ENCODE measurements at regions not wholly inside any gene's neighbourhood (a gene's known extent, or its start where the extent isn't known, plus 50 kb on each side); places are given as distances from the start of the nearest gene placed in this dataset.

GRCh38 chr14:96931751-96932150, 134.6 kb downstream of the VRK1 start:
- no peak for DNase-seq

DNA sequence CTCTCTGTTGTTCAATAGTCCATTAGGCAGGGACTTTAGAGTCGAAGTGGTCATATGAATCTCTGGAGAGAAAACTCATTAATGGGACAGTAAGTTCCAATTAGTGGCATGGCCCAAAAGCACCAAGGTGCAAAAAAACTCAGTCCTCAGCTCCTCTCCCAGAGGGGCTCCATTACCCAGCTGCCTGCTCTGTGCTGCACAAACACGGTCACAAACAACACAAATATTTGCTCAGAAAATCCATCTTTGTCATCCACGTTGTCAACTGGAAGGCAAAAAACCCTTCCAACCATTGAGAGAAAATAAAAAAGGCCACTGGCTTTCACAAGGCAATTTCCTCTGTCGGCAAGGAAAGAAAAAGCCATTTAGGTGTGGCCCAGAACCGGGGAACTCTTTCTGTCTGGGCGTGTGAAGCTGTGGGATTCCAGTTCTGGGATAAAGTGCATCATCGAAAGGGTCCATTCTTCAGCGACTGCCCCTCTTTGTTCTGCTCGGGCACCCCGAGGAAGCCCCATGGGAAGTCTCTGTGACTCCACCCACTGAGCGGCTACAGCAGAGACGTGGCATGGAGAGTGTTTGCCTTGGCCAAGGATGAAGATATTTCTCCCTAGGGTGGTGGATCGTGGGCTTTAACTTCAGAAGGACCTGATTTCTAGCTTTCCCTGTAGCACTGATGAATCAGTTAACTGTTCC, 137.6 kb downstream of the VRK1 start:
- DNase-seq = no peak

DNA sequence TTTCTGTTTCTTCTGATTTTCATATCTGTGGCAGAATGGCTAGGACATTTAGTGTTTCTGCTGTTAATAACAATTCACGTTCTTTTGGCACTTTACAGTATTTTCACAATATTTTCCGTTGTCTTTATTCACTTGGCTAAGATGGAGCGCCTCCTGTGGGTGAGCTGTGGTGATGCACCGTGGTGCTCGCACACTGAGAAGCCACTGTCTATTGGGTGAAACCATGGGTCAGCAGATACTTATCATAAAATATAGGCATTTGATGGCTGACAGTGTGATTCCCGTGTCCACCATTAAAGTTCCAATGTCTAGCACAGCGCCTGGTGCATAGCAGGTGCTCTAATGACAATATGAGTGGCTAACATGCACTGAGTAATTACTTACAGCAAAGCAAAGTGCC, 141.8 kb downstream of the VRK1 start:
- no peak for DNase-seq

GRCh38 chr14:96940009-96940408, 142.8 kb downstream of the VRK1 start:
- DNase-seq = no peak

DNA sequence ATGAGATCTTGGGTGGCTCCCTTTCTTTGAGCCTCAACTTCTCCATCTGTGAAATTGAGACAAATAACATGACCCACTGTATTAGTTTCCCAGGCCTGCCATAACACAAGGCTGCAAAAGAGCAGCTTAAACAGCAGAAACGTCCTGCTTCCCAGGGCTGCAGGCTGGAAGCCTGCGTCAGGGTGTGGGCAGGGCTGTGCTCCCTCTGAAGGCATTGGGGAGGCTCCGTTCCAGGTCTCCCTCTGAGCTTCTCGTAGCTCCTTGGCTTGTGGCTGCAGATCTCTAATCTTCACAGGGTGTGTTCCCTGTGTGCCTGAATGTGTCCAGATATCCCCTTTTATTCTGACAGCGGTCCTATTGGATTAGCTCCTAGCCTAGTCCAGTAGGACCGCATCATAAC, 147.1 kb downstream of the VRK1 start:
- no peak for DNase-seq

DNA sequence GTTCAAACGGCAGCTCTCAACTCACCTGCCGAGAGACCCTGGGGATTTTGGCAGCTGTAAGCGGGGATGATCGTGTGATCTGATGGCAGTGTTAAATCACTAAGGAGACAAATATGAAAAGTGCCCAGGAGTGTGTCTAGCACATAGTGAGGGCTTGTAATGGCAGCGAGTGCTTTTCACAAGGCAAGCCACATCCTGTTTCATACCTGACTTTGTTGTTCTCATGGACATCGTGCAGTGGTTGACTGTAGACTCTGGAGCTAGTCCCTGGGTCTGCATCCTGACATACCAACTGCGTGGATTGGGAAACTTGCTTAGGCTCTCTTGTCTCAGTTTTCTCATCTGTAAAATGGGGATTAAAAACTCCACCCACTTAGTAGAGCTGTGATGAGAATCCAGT, 148.5 kb downstream of the VRK1 start:
- DNase-seq = no peak

GRCh38 chr14:96949594-96949993, 152.4 kb downstream of the VRK1 start:
- DNase-seq = no peak

- DNase-seq = no peak
These were observed 154.3 kb downstream of the VRK1 start for GRCh38 chr14:96951511-96951910.

- no peak for DNase-seq
These were observed 156.1 kb downstream of the VRK1 start for GRCh38 chr14:96953087-96953874.

DNA sequence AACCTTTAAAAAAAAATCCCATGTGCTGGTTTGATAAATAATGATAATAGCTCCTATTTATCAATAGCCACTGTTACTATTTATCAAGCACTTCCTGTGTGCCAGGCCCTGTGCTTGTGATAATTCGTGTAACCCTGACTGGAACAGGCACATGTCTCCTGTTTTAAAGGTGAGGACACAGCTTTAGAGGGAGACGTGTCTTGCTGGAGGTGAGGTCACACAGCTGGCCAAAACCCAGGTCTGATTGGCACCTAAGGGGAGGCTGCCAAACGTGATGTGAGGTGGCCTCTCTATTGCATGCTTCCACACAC, 156.6 kb downstream of the VRK1 start:
- DNase-seq = no peak

GRCh38 chr14:96956464-96957239, 159.5 kb downstream of the VRK1 start:
- DNase-seq = no peak

- DNase-seq = no peak
These were observed 160.9 kb downstream of the VRK1 start for GRCh38 chr14:96958057-96958456.

DNA sequence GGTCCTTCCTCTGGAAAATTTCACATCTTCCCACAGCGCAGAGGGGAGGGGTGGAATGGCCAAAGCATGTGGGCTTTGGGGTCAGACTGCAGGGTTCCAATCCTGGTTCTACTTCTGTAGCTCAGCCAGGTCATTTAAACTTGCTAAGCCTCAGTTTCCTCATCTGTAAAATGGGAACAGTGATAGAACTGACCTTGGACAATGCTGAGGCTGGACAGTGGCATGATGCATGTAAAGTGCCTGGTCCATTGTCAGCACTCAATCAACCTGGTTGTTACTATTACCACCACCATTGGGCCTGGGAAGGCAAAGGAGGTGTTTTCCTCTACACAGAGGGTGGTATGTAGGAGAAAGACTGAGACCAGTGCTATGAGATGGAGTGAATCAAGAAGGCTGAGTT, 162.8 kb downstream of the VRK1 start:
- no peak for DNase-seq

DNA sequence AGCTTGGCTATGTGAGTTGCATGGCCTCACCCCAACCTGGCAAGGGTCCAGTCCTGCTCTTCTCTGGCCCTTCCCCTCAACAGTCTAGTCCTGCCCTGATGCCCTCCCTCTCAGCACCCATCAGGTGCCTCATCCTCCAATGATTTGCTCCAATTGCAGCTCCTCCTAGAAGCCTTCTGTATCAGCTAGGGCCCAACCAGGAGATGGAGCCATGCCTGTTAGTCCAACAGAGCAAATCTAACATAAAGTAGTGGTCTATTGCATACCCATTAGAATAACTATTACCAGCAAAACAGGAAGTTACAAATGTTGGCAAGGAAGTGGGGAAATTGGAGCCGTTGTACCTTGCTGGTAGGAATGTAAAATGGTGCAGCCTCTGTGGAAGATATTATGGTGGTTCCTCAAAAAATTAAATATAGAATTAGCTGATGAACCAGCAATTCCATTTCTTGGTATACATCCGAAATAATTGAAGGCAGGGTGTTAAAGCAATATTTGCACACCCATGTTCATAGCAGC, 163.5 kb downstream of the VRK1 start:
- DNase-seq = no peak

DNA sequence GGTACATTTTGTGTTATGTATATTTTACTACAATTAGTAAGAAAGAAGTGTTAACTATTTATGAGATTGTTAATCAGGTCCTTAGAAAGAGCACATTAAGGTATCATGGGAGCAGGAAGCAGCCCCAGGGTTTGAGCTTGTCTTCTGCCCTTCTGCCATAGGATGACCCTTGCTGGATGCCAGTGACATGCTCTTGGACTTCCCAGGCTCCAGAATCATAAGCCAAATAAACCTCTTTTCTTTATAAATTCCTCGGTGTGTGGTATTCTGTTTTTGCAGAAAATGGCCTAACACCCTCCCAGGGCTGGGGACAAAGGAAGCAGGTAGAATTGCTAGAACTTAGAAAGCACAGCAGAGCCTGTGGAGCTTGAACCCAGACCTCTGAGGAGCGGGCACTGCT, 164.7 kb downstream of the VRK1 start:
- DNase-seq = no peak

DNA sequence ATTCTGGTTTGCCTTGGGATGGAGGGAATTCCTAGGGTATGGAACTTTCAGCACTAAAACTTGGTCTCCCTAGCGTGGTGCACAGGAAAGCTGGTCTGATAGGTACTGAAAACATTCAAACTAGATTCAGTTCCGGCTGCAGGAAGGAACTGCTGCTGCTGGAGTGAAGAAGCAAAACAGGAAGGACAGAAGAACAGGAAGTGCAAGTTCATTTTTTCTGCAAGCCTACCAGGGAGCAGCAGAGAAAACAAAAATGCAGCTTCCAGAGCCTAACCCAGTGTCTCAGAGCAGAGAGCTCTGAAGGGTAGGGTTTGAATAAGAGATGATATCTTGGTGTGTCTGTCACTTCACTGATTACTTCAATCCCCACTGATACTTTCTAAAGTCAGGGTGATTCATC, 165.2 kb downstream of the VRK1 start:
- DNase-seq = no peak

DNA sequence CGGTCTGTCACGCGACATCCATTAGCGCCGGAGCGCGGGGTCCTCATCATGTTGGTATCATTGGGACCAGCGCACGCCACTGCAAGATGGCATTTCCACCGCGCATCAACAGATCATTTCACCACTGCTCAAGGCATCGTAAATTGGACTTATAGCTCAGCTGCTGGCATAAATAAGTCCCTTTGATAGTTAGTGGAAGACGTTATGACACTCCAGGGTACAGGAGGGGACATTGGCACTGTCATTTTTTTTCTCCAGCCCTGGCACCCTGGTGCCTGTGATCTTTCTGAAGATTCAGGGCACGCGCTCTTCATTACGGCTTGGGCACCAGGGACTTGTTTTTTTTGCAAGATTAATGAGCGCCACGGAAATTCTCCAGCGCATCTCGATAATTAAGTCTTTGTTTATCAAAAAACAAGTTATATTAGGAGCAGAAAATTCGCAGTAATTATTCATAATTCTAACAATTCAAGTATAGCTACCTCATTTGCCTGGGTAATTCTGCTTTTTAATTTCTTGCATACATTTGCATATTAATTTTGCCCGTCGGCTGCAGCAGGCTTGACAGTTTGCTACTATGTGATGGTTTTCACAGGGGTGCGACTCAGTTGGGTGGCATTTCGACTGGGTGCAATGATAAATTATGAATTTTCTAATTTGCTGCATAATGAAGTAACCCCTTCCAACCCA, 167.7 kb downstream of the VRK1 start:
- no peak for DNase-seq

DNA sequence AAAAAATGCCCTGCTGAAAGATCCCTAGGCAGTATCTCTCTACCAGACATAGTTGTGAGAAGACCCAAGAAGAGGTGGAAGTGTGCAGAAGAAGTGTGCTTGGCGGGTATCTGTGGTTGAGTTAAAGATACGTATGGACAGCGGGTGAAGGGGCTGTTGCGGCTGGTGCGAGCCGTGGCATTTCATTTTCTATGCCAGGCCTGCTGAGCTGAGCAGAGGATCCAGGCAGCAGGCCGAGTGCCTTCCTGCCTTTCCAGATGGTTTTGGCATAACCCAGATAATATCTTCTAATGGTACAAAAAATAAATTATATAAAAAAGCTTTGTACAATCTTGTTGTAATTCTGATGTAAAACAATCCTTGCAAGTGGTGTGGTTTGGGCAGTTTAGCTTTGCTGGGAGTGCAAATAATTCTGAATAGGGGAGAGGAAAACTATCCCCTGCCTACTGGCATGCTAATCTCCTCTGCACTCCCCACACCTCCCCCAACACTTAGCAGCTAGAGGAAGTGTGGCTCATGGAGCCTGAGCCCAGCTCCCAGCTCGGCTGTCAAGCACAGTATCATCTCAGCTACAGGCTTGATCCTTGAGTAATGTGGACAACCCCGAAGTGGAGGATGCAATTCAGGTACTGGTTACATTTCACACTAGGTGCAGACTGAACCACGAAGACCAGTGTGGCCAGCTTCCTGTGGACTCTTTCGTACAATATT, 168.9 kb downstream of the VRK1 start:
- DNase-seq = no peak

DNA sequence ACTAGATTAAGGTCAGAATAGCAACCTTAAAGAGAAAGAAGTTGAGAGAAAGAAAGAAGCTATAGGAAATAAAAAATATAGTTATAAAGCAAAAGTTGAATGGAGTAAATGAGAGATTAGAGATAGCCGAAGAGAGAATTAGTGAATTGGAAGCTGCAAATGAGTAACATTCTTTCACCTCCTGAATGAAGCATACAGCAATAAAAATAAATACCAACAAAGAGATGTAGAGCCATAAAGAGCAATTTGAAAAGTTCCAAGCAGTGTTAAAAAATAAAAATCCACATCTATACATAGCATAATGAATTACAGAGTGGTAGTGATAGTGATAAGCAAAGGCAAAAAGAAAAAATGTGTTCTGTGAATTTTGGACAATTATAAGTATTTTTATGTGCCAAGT, 177.9 kb downstream of the VRK1 start:
- DNase-seq = no peak

DNA sequence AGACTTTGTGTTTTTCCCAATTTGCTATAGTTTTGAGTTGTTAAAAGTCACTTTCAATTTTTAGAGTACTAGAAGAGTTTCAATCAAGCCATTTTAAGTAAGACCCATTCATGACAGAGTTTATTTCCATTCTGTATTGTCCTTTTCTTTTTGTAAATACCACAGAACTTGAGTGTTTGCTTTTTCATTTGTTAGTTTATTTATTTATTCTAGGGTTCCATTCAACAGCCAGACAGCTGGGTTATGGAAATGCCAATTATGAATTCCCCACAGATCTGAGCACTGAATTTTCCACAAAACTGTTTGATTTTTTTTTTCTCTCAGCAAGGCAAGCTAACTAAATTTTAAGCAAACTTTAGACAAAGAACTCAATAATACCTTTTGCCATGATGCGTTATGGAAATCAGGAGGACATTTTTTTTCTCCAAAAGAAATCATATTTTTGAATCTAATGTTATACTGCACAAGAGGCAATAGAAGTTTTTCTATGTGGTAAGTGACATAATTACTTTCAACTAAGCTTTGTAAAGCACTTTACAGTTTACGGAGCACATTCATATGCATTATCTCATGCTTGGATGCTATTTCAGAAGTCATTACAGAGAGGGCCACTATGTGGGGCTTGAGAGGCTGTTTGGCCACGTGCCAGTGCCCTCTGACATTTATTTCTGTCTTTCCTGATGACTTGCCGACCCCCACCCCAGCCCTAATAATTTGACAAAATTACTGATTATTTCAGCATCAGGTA, 181.5 kb downstream of the VRK1 start:
- no peak for DNase-seq

- DNase-seq = no peak
These were observed 182.5 kb downstream of the VRK1 start for GRCh38 chr14:96979611-96980074.

- no peak for DNase-seq
These were observed 183.7 kb downstream of the VRK1 start for GRCh38 chr14:96980835-96981234.
